B cell (primary cell): ENCODE measurements at regions not wholly inside any gene's neighbourhood (a gene's known extent, or its start where the extent isn't known, plus 50 kb on each side); places are given as distances from the start of the nearest gene placed in this dataset.

ENCODE experiments used
- ATAC-seq: fragments of 200-7000 bp; cut with Tn5 transposase; one replicate; pipeline ENCODE4 v1.10.0; 2021; ENCODE audit warnings: low read depth, mild to moderate bottlenecking, moderate number of reproducible peaks, moderate library complexity
- CTCF ChIA-PET: fragments of 350-600 bp; sonication (Branson Sonifier 250); formaldehyde crosslinking; loops from one replicate; lab custom pipeline; 2021; ENCODE audit warnings: antibody characterized with exemption, inconsistent platforms; lab: Charles Lee
- POLR2A ChIA-PET: fragments of 350-600 bp; sonication (Branson Sonifier 250); formaldehyde crosslinking; loops from one replicate; lab custom pipeline; 2021; ENCODE audit warnings: antibody characterized with exemption; lab: Charles Lee
- DNase-seq: peaks from one replicate; pipeline ENCODE4 v3.0.0; 2013
- H2AFZ ChIP-seq: 2 replicates; pipeline ENCODE4 v1.6.1; 2012; ENCODE audit warnings: mild to moderate bottlenecking, low read depth, low read length; ENCODE audit not compliant: insufficient read depth, poor library complexity, severe bottlenecking
- H3K27ac ChIP-seq, 2 donors: 1 replicate in 1 of 2; 2 replicates in 1 of 2; pipeline ENCODE4 v1.5.1; 2012 to 2013; ENCODE audit warnings: low read length in 2 of 2, mild to moderate bottlenecking in 2 of 2, moderate library complexity in 1 of 2
- H3K27me3 ChIP-seq, 4 experiments: fragments of 200-600 bp in 1 of 4; sonication (generic) in 1 of 4; replicated peaks in 1 of 4; 1 replicate in 2 of 4; 2 replicates in 2 of 4; pipeline versions ENCODE4 v1.6.1 to v1.7.0; 2013 to 2016; ENCODE audit warnings: low read length in 3 of 4, mild to moderate bottlenecking in 2 of 4, mixed read lengths in 1 of 4, moderate library complexity in 1 of 4; ENCODE audit not compliant: insufficient read depth in 4 of 4, control insufficient read depth in 3 of 4; ENCODE audit errors: control extremely low read depth in 1 of 4
- H3K36me3 ChIP-seq, 2 experiments: replicated peaks in 1 of 2; 1 replicate in 1 of 2; 2 replicates in 1 of 2; pipeline versions ENCODE4 v1.6.1 to v1.7.1; 2013; ENCODE audit warnings: low read length in 1 of 2; ENCODE audit not compliant: insufficient read depth in 2 of 2, control insufficient read depth in 1 of 2; ENCODE audit errors: control extremely low read depth in 1 of 2, extremely low read depth in 1 of 2
- H3K4me1 ChIP-seq, 2 donors: fragments of 200-600 bp in 1 of 2; sonication (generic) in 1 of 2; 1 replicate in 1 of 2; 2 replicates in 1 of 2; pipeline versions ENCODE4 v1.5.1 to v1.6.1; 2013 to 2017; ENCODE audit warnings: low read length in 2 of 2; ENCODE audit not compliant: control insufficient read depth in 2 of 2, insufficient read depth in 2 of 2
- H3K4me2 ChIP-seq: replicated peaks from 2 replicates; pipeline ENCODE3; 2012; ENCODE audit warnings: mild to moderate bottlenecking, low read depth, low read length; ENCODE audit not compliant: poor library complexity, severe bottlenecking
- H3K4me3 ChIP-seq, 5 experiments: fragments of 200-600 bp in 1 of 5; sonication (generic) in 1 of 5; 1 replicate in 3 of 5; 2 replicates in 2 of 5; pipeline versions ENCODE4 v1.5.1 to v1.7.0; 2011 to 2016; ENCODE audit warnings: low read length in 4 of 5, mild to moderate bottlenecking in 4 of 5, low read depth in 2 of 5, control low read depth in 1 of 5, moderate library complexity in 1 of 5; ENCODE audit not compliant: insufficient read depth in 1 of 5; ENCODE audit errors: control extremely low read depth in 1 of 5, extremely low read depth in 1 of 5
- H3K79me2 ChIP-seq: fragments of 200-600 bp; sonication (generic); one replicate; pipeline ENCODE4 v1.6.0; 2016; ENCODE audit warnings: low read length; ENCODE audit not compliant: control insufficient read depth, insufficient read depth
- H3K9ac ChIP-seq: fragments of 200-600 bp; sonication (generic); 2 replicates; pipeline ENCODE4 v1.6.1; 2017; ENCODE audit warnings: mild to moderate bottlenecking, low read length, moderate library complexity
- H3K9me3 ChIP-seq, 3 donors: one replicate each; pipeline versions ENCODE4 v1.6.1 to v1.7.1; 2013; ENCODE audit warnings: low read length in 2 of 3; ENCODE audit not compliant: control insufficient read depth in 2 of 3, insufficient read depth in 1 of 3; ENCODE audit errors: control extremely low read depth in 1 of 3
- H4K20me1 ChIP-seq: 2 replicates; pipeline ENCODE4 v1.6.0; 2012; ENCODE audit warnings: mild to moderate bottlenecking, low read length; ENCODE audit not compliant: insufficient read depth, control insufficient read depth, poor library complexity, severe bottlenecking
- H3K27ac Mint-ChIP-seq: one replicate; pipeline ENCODE4 v1.8.0; 2021; ENCODE audit warnings: mixed read lengths
- H3K27me3 Mint-ChIP-seq: one replicate; pipeline ENCODE4 v1.8.0; 2021; ENCODE audit warnings: mixed read lengths
- H3K4me1 Mint-ChIP-seq: one replicate; pipeline ENCODE4 v1.8.0; 2021; ENCODE audit warnings: mixed read lengths
- H3K4me3 Mint-ChIP-seq: one replicate; pipeline ENCODE4 v1.8.0; 2021; ENCODE audit warnings: mixed read lengths
- H3K9me3 Mint-ChIP-seq: one replicate; pipeline ENCODE4 v1.8.0; 2022; ENCODE audit warnings: mixed read lengths; ENCODE audit not compliant: insufficient read depth
- EZH2 ChIP-seq: IDR thresholded peaks from 2 replicates; pipeline ENCODE4 v1.6.1; 2012; ENCODE audit warnings: borderline replicate concordance, low read depth, mild to moderate bottlenecking, moderate library complexity, low read length; ENCODE audit not compliant: insufficient read depth, poor library complexity, severe bottlenecking
- WGBS: methylation state at CpG from one replicate; pipeline ENCODE4 v1.1.5; 2013; ENCODE audit warnings: missing lambda C conversion rate; ENCODE audit not compliant: insufficient coverage; 5-methylcytosine and 5-hydroxymethylcytosine counted together
- intact Hi-C: fragments of 100-400 bp; cut with micrococcal nuclease; formaldehyde crosslinking; loops from one replicate; pipeline ENCODE4 v1.10.0; 2022
- TF ChIP-seq, protein P1 (sequence below): fragments of 200-600 bp; IDR thresholded peaks from one replicate; pipeline ENCODE4 v1.8.0; 2022; ENCODE audit warnings: antibody characterized with exemption, mild to moderate bottlenecking

DNA sequence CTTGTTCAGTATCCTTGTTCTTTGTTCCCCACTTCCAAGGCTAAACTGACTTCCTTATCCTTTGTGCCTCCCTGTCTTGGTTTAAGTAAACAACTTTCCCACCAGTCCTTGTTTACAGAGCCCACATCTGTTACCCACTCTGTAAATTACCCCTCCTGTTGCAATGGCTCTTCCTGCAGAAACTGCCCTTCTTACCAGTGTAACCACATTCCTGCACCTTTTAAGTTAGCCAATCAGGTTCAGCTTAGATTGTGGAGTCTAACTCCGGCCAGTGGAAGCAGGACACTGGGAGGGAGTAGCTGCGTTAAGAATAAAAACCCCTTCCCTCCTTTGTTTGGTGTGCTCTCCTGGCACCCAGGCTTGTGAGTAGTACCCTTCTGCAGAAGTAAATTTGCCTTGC, 360.9 kb downstream of the PRDM5 start:
- H3K4me1 Mint-ChIP-seq: no peaks in the 10 kb centered on the region
- TF ChIP-seq, protein P1, sequence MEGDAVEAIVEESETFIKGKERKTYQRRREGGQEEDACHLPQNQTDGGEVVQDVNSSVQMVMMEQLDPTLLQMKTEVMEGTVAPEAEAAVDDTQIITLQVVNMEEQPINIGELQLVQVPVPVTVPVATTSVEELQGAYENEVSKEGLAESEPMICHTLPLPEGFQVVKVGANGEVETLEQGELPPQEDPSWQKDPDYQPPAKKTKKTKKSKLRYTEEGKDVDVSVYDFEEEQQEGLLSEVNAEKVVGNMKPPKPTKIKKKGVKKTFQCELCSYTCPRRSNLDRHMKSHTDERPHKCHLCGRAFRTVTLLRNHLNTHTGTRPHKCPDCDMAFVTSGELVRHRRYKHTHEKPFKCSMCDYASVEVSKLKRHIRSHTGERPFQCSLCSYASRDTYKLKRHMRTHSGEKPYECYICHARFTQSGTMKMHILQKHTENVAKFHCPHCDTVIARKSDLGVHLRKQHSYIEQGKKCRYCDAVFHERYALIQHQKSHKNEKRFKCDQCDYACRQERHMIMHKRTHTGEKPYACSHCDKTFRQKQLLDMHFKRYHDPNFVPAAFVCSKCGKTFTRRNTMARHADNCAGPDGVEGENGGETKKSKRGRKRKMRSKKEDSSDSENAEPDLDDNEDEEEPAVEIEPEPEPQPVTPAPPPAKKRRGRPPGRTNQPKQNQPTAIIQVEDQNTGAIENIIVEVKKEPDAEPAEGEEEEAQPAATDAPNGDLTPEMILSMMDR: no peak
- TF ChIP-seq EZH2: no peak

GRCh38 chr4:120557372-120557771, 365.2 kb downstream of the PRDM5 start:
- Histone ChIP-seq H3K27me3 (no peaks in the 10 kb centered on the region), H3K9me3 (no peaks in the 10 kb centered on the region), H2AFZ (no peak overlapping the region), H3K79me2 (no peaks in the 10 kb centered on the region), H3K9ac (no peak overlapping the region), H3K4me1 (no peaks in the 10 kb centered on the region), H4K20me1 (no peaks in the 10 kb centered on the region), H3K4me2 (no peak overlapping the region), H3K4me3 (no peak overlapping the region), H3K36me3 (no peaks in the 10 kb centered on the region), H3K27ac (no peak overlapping the region)
- CTCF ChIA-PET: no interaction called here
- POLR2A ChIA-PET: no interaction called here
- Mint-ChIP-seq H3K4me3 (no peak overlapping the region), H3K27ac (no peak overlapping the region), H3K9me3 (peaks cover 7% of the 10 kb centered on the region), H3K27me3 (no peaks in the 10 kb centered on the region), H3K4me1 (no peaks in the 10 kb centered on the region)
- DNase-seq (no peak), ATAC-seq (no peak)
- 100% methylated on average over 1 of the region's 2 CpGs for WGBS
- intact Hi-C loops: no loop called here
- TF ChIP-seq, protein P1: no peak
- no peak for TF ChIP-seq EZH2

More for the DNA sequence above, 360.9 kb downstream of the PRDM5 start:
- no peak overlapping the region for H3K4me3 Mint-ChIP-seq
- H2AFZ ChIP-seq: no peak overlapping the region
- H4K20me1 ChIP-seq: no peaks in the 10 kb centered on the region
- H3K4me1 ChIP-seq: no peaks in the 10 kb centered on the region
- no peak overlapping the region for H3K4me2 ChIP-seq
- H3K27me3 Mint-ChIP-seq: no peaks in the 10 kb centered on the region
- H3K9me3 ChIP-seq: peaks cover 0 to 2% (median 0%) of the 10 kb centered on the region in 3 donors
- H3K9ac ChIP-seq: no peak overlapping the region
- intact Hi-C loops: no loop called here
- peaks cover 7% of the 10 kb centered on the region for H3K9me3 Mint-ChIP-seq
- ChIA-PET CTCF (no interaction called here), POLR2A (no interaction called here)
- H3K4me3 ChIP-seq: no peak overlapping the region
- H3K79me2 ChIP-seq: no peaks in the 10 kb centered on the region
- H3K27ac ChIP-seq: no peak overlapping the region
- H3K27ac Mint-ChIP-seq: no peak overlapping the region
- ATAC-seq (no peak), DNase-seq (no peak)
- H3K36me3 ChIP-seq: no peaks in the 10 kb centered on the region
- H3K27me3 ChIP-seq: no peaks in the 10 kb centered on the region
- WGBS: no CpG with 5 or more reads among the region's 2 CpGs
